Esophagus squamous epithelium (tissue), 4 donors: ENCODE measurements at regions not wholly inside any gene's neighbourhood (a gene's known extent, or its start where the extent isn't known, plus 50 kb on each side); places are given as distances from the start of the nearest gene placed in this dataset.

Experiments
- POLR2A ChIP-seq, 4 donors: fragments of 450-650 bp; IDR thresholded peaks; one replicate each; pipeline ENCODE4 v1.6.1; 2017; ENCODE audit warnings: antibody characterized with exemption in 4 of 4, mild to moderate bottlenecking in 4 of 4, moderate library complexity in 3 of 4
- TF ChIP-seq, protein P1 (sequence below), 6 experiments: fragments of 450-650 bp in 4 of 6; fragments of 200-600 bp in 2 of 6; sonication (generic) in 2 of 6; IDR thresholded peaks; one replicate each; pipeline ENCODE4 v1.5.1; 2016 to 2019; ENCODE audit warnings: antibody characterized with exemption in 6 of 6, mild to moderate bottlenecking in 4 of 6, moderate library complexity in 4 of 6

DNA sequence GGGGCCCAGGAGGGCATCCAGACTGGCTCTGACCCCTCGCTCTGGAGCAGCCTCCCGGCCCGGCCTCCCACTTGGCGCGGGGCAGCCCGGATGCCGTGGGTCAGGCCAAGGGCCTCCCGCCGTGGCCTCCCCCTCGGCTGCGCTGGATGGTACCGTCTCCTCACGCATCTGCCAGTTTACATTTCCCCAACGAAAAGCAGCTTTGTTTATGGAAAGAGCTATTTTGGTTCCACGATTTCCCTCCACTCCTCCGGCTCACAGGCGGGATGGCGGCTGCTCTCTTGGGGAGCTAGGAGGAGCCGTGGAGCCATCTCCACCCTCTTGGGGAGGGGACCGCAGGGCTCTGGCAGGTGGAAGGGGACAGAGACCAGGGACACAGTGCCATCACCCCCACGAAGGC is 93.2 kb upstream of the MYL10 start:
- TF ChIP-seq, protein P1, sequence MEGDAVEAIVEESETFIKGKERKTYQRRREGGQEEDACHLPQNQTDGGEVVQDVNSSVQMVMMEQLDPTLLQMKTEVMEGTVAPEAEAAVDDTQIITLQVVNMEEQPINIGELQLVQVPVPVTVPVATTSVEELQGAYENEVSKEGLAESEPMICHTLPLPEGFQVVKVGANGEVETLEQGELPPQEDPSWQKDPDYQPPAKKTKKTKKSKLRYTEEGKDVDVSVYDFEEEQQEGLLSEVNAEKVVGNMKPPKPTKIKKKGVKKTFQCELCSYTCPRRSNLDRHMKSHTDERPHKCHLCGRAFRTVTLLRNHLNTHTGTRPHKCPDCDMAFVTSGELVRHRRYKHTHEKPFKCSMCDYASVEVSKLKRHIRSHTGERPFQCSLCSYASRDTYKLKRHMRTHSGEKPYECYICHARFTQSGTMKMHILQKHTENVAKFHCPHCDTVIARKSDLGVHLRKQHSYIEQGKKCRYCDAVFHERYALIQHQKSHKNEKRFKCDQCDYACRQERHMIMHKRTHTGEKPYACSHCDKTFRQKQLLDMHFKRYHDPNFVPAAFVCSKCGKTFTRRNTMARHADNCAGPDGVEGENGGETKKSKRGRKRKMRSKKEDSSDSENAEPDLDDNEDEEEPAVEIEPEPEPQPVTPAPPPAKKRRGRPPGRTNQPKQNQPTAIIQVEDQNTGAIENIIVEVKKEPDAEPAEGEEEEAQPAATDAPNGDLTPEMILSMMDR (IDR thresholded peaks at IDR 0.05): no peak
- TF ChIP-seq POLR2A (IDR thresholded peaks at IDR 0.05): no peak
